ENCODE measurements at regions not wholly inside any gene's neighbourhood (a gene's known extent, or its start where the extent isn't known, plus 50 kb on each side); places are given as distances from the start of the nearest gene placed in this dataset.
A peak's percentile ranks its signal among the peaks of the same experiment; 100 is the strongest.

DNA sequence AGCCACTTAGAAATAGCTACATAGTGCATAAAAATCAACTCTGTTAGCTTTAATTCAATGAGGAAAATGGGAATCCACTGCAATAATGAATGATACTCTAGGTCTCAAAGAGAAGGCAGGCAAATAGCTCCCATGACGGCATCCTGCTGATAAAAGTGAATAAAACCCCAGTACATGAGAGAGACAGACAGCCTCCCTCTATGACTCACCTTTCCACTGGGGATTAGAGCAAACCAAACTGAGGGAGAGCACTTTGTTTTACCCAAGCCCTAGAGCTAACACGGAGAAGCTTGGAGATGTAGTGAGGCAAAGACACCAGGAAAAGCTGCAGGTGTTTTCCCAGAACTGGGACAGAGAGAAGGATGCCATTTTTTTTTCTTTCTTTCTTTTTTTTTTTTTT is 621.9 kb downstream of the LRRIQ3 start:
- no peak for TF ChIP-seq EP300 (conservative IDR thresholded peaks at IDR 0.05; ENCODE audit: poor library complexity, severe bottlenecking)
- no peak for TF ChIP-seq CTCF (IDR thresholded peaks at IDR 0.05; ENCODE audit: poor library complexity, severe bottlenecking)
- no peak for TF ChIP-seq REST (IDR thresholded peaks at IDR 0.05; ENCODE audit: borderline replicate concordance)
- peak; percentile 19 for TF ChIP-seq POLR2AphosphoS5 (IDR thresholded peaks at IDR 0.05)
- no peak for TF ChIP-seq EZH2 (IDR thresholded peaks at IDR 0.05; ENCODE audit: borderline replicate concordance, insufficient read depth, low read length, poor library complexity, severe bottlenecking)
- no peak for TF ChIP-seq SMC3 (conservative IDR thresholded peaks at IDR 0.05; ENCODE audit: poor library complexity)
- TF ChIP-seq RAD21 (conservative IDR thresholded peaks at IDR 0.05) = no peak
